ENCODE measurements at regions not wholly inside any gene's neighbourhood (a gene's known extent, or its start where the extent isn't known, plus 50 kb on each side); places are given as distances from the start of the nearest gene placed in this dataset.
A peak's percentile ranks its signal among the peaks of the same experiment; 100 is the strongest.

- no peak for DNase-seq (ENCODE audit: low read depth)
Observed at GRCh38 chr3:118055381-118055780, 979.3 kb downstream of the IGSF11 start.

- no peak for DNase-seq (ENCODE audit: low read depth)
Observed at GRCh38 chr3:118057086-118057485, 977.6 kb downstream of the IGSF11 start.

GRCh38 chr3:118059096-118059495 lies 975.5 kb downstream of the IGSF11 start:
- no peak for DNase-seq (ENCODE audit: low read depth)

- DNase-seq (ENCODE audit: low read depth): no peak
Observed at GRCh38 chr3:118067439-118067838, 967.2 kb downstream of the IGSF11 start.

GRCh38 chr3:118075873-118076272 lies 958.8 kb downstream of the IGSF11 start:
- peak; percentile 3 for DNase-seq (ENCODE audit: low read depth)

- DNase-seq (ENCODE audit: low read depth): no peak
Observed at GRCh38 chr3:118077332-118077731, 957.3 kb downstream of the IGSF11 start.

GRCh38 chr3:118080889-118081288 lies 953.8 kb downstream of the IGSF11 start:
- no peak for DNase-seq (ENCODE audit: low read depth)

- DNase-seq (ENCODE audit: low read depth): no peak
Observed at GRCh38 chr3:118088696-118089095, 946.0 kb downstream of the IGSF11 start.

- DNase-seq (ENCODE audit: low read depth): no peak
Observed at GRCh38 chr3:118089563-118089962, 945.1 kb downstream of the IGSF11 start.

- no peak for DNase-seq (ENCODE audit: low read depth)
Observed at GRCh38 chr3:118097226-118097625, 937.4 kb downstream of the IGSF11 start.

- DNase-seq (ENCODE audit: low read depth): no peak
Observed at GRCh38 chr3:118097660-118098059, 937.0 kb downstream of the IGSF11 start.

- DNase-seq (ENCODE audit: low read depth): no peak
Observed at GRCh38 chr3:118098827-118099226, 935.8 kb downstream of the IGSF11 start.

- DNase-seq (ENCODE audit: low read depth): no peak
Observed at GRCh38 chr3:118101891-118102290, 932.8 kb downstream of the IGSF11 start.

GRCh38 chr3:118102737-118103136 lies 931.9 kb downstream of the IGSF11 start:
- no peak for DNase-seq (ENCODE audit: low read depth)

- no peak for DNase-seq (ENCODE audit: low read depth)
Observed at GRCh38 chr3:118108201-118108600, 926.4 kb downstream of the IGSF11 start.

GRCh38 chr3:118108769-118109168 lies 925.9 kb downstream of the IGSF11 start:
- no peak for DNase-seq (ENCODE audit: low read depth)

GRCh38 chr3:118110211-118110610 lies 924.4 kb downstream of the IGSF11 start:
- DNase-seq (ENCODE audit: low read depth): no peak

GRCh38 chr3:118116991-118117390 lies 917.7 kb downstream of the IGSF11 start:
- no peak for DNase-seq (ENCODE audit: low read depth)

- DNase-seq (ENCODE audit: low read depth): no peak
Observed at GRCh38 chr3:118126751-118127150, 907.9 kb downstream of the IGSF11 start.

- DNase-seq (ENCODE audit: low read depth): no peak
Observed at GRCh38 chr3:118127992-118128391, 906.7 kb downstream of the IGSF11 start.

GRCh38 chr3:118128886-118129285 lies 905.8 kb downstream of the IGSF11 start:
- peak; percentile 19 for DNase-seq (ENCODE audit: low read depth)

GRCh38 chr3:118137778-118138177 lies 896.9 kb downstream of the IGSF11 start:
- no peak for DNase-seq (ENCODE audit: low read depth)

- DNase-seq (ENCODE audit: low read depth): no peak
Observed at GRCh38 chr3:118144919-118145318, 889.7 kb downstream of the IGSF11 start.

GRCh38 chr3:118146658-118147375 lies 887.8 kb downstream of the IGSF11 start:
- no peak for DNase-seq (ENCODE audit: low read depth)

Data from M059J (cell line).